ENCODE measurements at regions not wholly inside any gene's neighbourhood (a gene's known extent, or its start where the extent isn't known, plus 50 kb on each side); places are given as distances from the start of the nearest gene placed in this dataset.

GRCh38 chr12:34358198-34358597 lies 335.9 kb downstream of the ALG10 start:
- TF ChIP-seq CTCF (IDR thresholded peaks at IDR 0.05; ENCODE audit: low read depth, low read length), result no peak
- TF ChIP-seq POLR2A (IDR thresholded peaks at IDR 0.05; ENCODE audit: extremely low read depth, insufficient read length), result no peak
- TF ChIP-seq MYC (IDR thresholded peaks at IDR 0.05; ENCODE audit: low read depth, low read length), result no peak
- no peak for TF ChIP-seq MAX (IDR thresholded peaks at IDR 0.05; ENCODE audit: low read depth, low read length)
